Stomach (tissue), 4 donors: ENCODE measurements at regions not wholly inside any gene's neighbourhood (a gene's known extent, or its start where the extent isn't known, plus 50 kb on each side); places are given as distances from the start of the nearest gene placed in this dataset.

ENCODE experiments used
- EP300 ChIP-seq: sonication (generic); formaldehyde crosslinking; IDR thresholded peaks from one replicate; pipeline ENCODE4 v1.6.1; 2017; ENCODE audit warnings: antibody characterized with exemption
- POLR2A ChIP-seq, 4 donors: fragments of 450-650 bp; IDR thresholded peaks; one replicate each; pipeline ENCODE4 v1.6.1; 2016; ENCODE audit warnings: antibody characterized with exemption in 4 of 4, control low read depth in 2 of 4, mild to moderate bottlenecking in 1 of 4, moderate library complexity in 1 of 4
- POLR2AphosphoS5 ChIP-seq, 3 donors: sonication (generic); formaldehyde crosslinking; IDR thresholded peaks; one replicate each; pipeline ENCODE4 v1.6.1; 2016; ENCODE audit warnings: antibody characterized with exemption in 3 of 3
- TF ChIP-seq, protein P1 (sequence below), 7 experiments: fragments of 450-650 bp in 4 of 7; fragments of 200-600 bp in 3 of 7; sonication (generic) in 3 of 7; IDR thresholded peaks; one replicate each; pipeline ENCODE4 v1.5.1; 2016 to 2019; ENCODE audit warnings: antibody characterized with exemption in 7 of 7, control low read depth in 2 of 7, mild to moderate bottlenecking in 1 of 7

DNA sequence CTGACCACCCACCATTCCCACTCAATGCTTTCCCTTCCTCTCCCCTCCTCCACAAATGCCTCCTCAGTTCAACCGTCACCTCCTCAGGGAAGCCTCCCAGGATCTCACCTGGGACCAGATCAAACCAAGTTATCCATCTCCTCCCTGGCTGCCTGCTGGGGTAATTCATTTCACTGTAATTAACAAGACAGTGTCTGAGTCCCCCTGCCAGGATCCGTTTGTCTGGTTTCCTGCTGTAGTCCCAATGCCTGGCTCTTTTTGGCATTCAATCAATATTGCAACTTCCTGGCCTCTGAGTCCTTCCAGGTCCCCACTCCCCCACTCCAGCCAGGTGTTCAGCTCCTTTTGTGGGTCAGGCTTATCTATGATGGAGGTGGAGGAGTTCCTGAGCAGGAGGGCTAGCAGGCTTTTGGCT lies 687.7 kb downstream of the PTPRU start:
- TF ChIP-seq, protein P1, sequence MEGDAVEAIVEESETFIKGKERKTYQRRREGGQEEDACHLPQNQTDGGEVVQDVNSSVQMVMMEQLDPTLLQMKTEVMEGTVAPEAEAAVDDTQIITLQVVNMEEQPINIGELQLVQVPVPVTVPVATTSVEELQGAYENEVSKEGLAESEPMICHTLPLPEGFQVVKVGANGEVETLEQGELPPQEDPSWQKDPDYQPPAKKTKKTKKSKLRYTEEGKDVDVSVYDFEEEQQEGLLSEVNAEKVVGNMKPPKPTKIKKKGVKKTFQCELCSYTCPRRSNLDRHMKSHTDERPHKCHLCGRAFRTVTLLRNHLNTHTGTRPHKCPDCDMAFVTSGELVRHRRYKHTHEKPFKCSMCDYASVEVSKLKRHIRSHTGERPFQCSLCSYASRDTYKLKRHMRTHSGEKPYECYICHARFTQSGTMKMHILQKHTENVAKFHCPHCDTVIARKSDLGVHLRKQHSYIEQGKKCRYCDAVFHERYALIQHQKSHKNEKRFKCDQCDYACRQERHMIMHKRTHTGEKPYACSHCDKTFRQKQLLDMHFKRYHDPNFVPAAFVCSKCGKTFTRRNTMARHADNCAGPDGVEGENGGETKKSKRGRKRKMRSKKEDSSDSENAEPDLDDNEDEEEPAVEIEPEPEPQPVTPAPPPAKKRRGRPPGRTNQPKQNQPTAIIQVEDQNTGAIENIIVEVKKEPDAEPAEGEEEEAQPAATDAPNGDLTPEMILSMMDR (IDR thresholded peaks at IDR 0.05), result no peak
- TF ChIP-seq EP300 (no peak), POLR2A (IDR thresholded peaks at IDR 0.05) (no peak), POLR2AphosphoS5 (IDR thresholded peaks at IDR 0.05) (no peak)
